IMR-90 (cell line): ENCODE measurements at regions not wholly inside any gene's neighbourhood (a gene's known extent, or its start where the extent isn't known, plus 50 kb on each side); places are given as distances from the start of the nearest gene placed in this dataset.

ENCODE experiments used
- ATAC-seq: fragments of 200-7000 bp; cut with Tn5 transposase; 2 replicates; pipeline ENCODE4 v1.9.1; 2020; ENCODE audit warnings: low read depth, mild to moderate bottlenecking, moderate library complexity
- BruUV-seq: library from RNA; stranded (reverse); fragments of 400-500 nt; replicated peaks from 2 replicates; lab custom pipeline; 2021; lab: Mats Ljungman, UMichigan
- CTCF ChIA-PET: fragments of 300-600 bp; formaldehyde crosslinking; extraction: SDS; loops from one replicate; lab custom pipeline; 2021; ENCODE audit warnings: antibody characterized with exemption; lab: Yijun Ruan, JAX
- POLR2A ChIA-PET: fragments of 300-600 bp; sonication (Branson Sonifier 250); formaldehyde crosslinking; loops from one replicate; lab custom pipeline; 2022; ENCODE audit warnings: antibody characterized with exemption; ENCODE audit not compliant: unreplicated experiment; lab: Charles Lee
- DNase-seq: peaks from one replicate; pipeline ENCODE4 v3.0.0; 2013
- H2AFZ ChIP-seq: replicated peaks from 2 replicates; pipeline ENCODE3; 2013; ENCODE audit warnings: low read length, mild to moderate bottlenecking; ENCODE audit not compliant: poor library complexity
- H2AK5ac ChIP-seq: 2 replicates; pipeline ENCODE4 v1.6.1; 2013; ENCODE audit warnings: low read depth, low read length, inconsistent platforms
- H2AK9ac ChIP-seq: replicated peaks from 2 replicates; pipeline ENCODE3; 2013; ENCODE audit warnings: mild to moderate bottlenecking, low read depth, low read length, moderate library complexity; ENCODE audit not compliant: poor library complexity
- H2BK120ac ChIP-seq: 2 replicates; pipeline ENCODE4 v1.6.1; 2013; ENCODE audit warnings: low read depth, low read length, inconsistent platforms
- H2BK15ac ChIP-seq: 3 replicates; pipeline ENCODE4 v1.6.1; 2013; ENCODE audit warnings: low read depth, low read length, inconsistent platforms
- H2BK20ac ChIP-seq: 2 replicates; pipeline ENCODE4 v1.6.1; 2013; ENCODE audit warnings: low read depth, mild to moderate bottlenecking, inconsistent platforms, low read length, moderate library complexity
- H2BK5ac ChIP-seq: 2 replicates; pipeline ENCODE4 v1.6.1; 2013; ENCODE audit warnings: mild to moderate bottlenecking, low read depth, low read length, inconsistent platforms; ENCODE audit not compliant: poor library complexity, severe bottlenecking
- H3K14ac ChIP-seq: replicated peaks from 2 replicates; pipeline ENCODE4 v1.6.1; 2013; ENCODE audit warnings: low read depth, low read length, inconsistent platforms
- H3K18ac ChIP-seq: 2 replicates; pipeline ENCODE4 v1.6.1; 2013; ENCODE audit warnings: low read depth, low read length, control low read depth
- H3K23ac ChIP-seq: 2 replicates; pipeline ENCODE4 v1.6.1; 2013; ENCODE audit warnings: low read depth, low read length, inconsistent platforms
- H3K27ac ChIP-seq: 2 replicates; pipeline ENCODE4 v1.5.1; 2013; ENCODE audit warnings: mild to moderate bottlenecking, control low read depth, low read length; ENCODE audit not compliant: insufficient read depth
- H3K27me3 ChIP-seq: 2 replicates; pipeline ENCODE4 v1.6.1; 2013; ENCODE audit warnings: low read length; ENCODE audit not compliant: control insufficient read depth, insufficient read depth
- H3K36me3 ChIP-seq: 2 replicates; pipeline ENCODE4 v1.6.1; 2013; ENCODE audit warnings: low read length, mixed read lengths; ENCODE audit not compliant: control insufficient read depth, insufficient read depth
- H3K4ac ChIP-seq: 2 replicates; pipeline ENCODE4 v1.6.1; 2013; ENCODE audit warnings: low read depth, low read length, inconsistent platforms
- H3K4me1 ChIP-seq: 2 replicates; pipeline ENCODE4 v1.6.1; 2013; ENCODE audit warnings: low read length, mixed read lengths; ENCODE audit not compliant: control insufficient read depth, insufficient read depth
- H3K4me2 ChIP-seq: 2 replicates; pipeline ENCODE4 v1.6.1; 2013; ENCODE audit warnings: low read depth, mild to moderate bottlenecking, control low read depth, low read length, moderate library complexity
- H3K4me3 ChIP-seq: 2 replicates; pipeline ENCODE4 v1.5.1; 2013; ENCODE audit warnings: low read depth, mild to moderate bottlenecking, control low read depth, low read length, moderate library complexity; ENCODE audit not compliant: insufficient read depth
- H3K56ac ChIP-seq: 2 replicates; pipeline ENCODE4 v1.6.1; 2013; ENCODE audit warnings: low read length, inconsistent platforms; ENCODE audit not compliant: insufficient read depth; ENCODE audit errors: extremely low read depth
- H3K79me1 ChIP-seq, 2 experiments: 2 replicates each; pipeline ENCODE4 v1.6.1; 2013; ENCODE audit warnings: low read length in 2 of 2, inconsistent platforms in 1 of 2, low read depth in 1 of 2
- H3K9ac ChIP-seq: 2 replicates; pipeline ENCODE4 v1.6.1; 2013; ENCODE audit warnings: low read depth, low read length, control low read depth
- H3K9me1 ChIP-seq: 2 replicates; pipeline ENCODE4 v1.6.1; 2013; ENCODE audit warnings: low read length, inconsistent platforms; ENCODE audit not compliant: insufficient read depth
- H3K9me3 ChIP-seq: 2 replicates; pipeline ENCODE4 v1.6.1; 2013; ENCODE audit warnings: low read length; ENCODE audit not compliant: control insufficient read depth, insufficient read depth
- H4K20me1 ChIP-seq: 2 replicates; pipeline ENCODE4 v1.6.1; 2013; ENCODE audit warnings: low read length, inconsistent platforms; ENCODE audit not compliant: insufficient read depth
- H4K5ac ChIP-seq: 2 replicates; pipeline ENCODE4 v1.6.1; 2013; ENCODE audit warnings: mild to moderate bottlenecking, low read depth, low read length, control low read depth
- H4K8ac ChIP-seq, 2 experiments: 2 replicates each; pipeline ENCODE4 v1.6.1; 2013; ENCODE audit warnings: low read depth in 2 of 2, low read length in 2 of 2, control low read depth in 1 of 2, inconsistent platforms in 1 of 2
- H4K91ac ChIP-seq: 2 replicates; pipeline ENCODE4 v1.6.1; 2013; ENCODE audit warnings: low read depth, low read length, inconsistent platforms; ENCODE audit not compliant: insufficient read depth
- CEBPB ChIP-seq: IDR thresholded peaks from 2 replicates; pipeline ENCODE4 v1.6.1; 2012; ENCODE audit warnings: low read depth, low read length, improper control_type of control experiment
- ELK1 ChIP-seq: fragments of 150-350 bp; IDR thresholded peaks from 2 replicates; pipeline ENCODE4 v1.6.1; 2016; ENCODE audit warnings: low read depth, mild to moderate bottlenecking, low read length, moderate library complexity, borderline replicate concordance
- MAFK ChIP-seq: IDR thresholded peaks from 2 replicates; pipeline ENCODE4 v1.6.1; 2012; ENCODE audit warnings: low read depth, low read length, improper control_type of control experiment
- MXI1 ChIP-seq: IDR thresholded peaks from 2 replicates; pipeline ENCODE4 v1.6.1; 2012; ENCODE audit warnings: low read depth, mild to moderate bottlenecking, low read length, moderate library complexity, borderline replicate concordance
- POLR2A ChIP-seq: IDR thresholded peaks from 2 replicates; pipeline ENCODE4 v1.6.1; 2012; ENCODE audit warnings: mild to moderate bottlenecking, low read depth, low read length
- RAD21 ChIP-seq: IDR thresholded peaks from 2 replicates; pipeline ENCODE4 v1.6.1; 2012; ENCODE audit warnings: low read length, improper control_type of control experiment
- RCOR1 ChIP-seq: IDR thresholded peaks from 2 replicates; pipeline ENCODE4 v1.6.1; 2012; ENCODE audit warnings: mild to moderate bottlenecking, low read length, improper control_type of control experiment; ENCODE audit not compliant: insufficient replicate concordance
- RFX5 ChIP-seq: IDR thresholded peaks from 2 replicates; pipeline ENCODE4 v1.8.0; 2012; ENCODE audit warnings: low read depth, mild to moderate bottlenecking, low read length, moderate library complexity
- SMC3 ChIP-seq: fragments of 150-350 bp; IDR thresholded peaks from 2 replicates; pipeline ENCODE4 v1.6.1; 2016; ENCODE audit warnings: low read depth, mild to moderate bottlenecking, antibody characterized with exemption, low read length, moderate library complexity
- USF2 ChIP-seq: fragments of 150-350 bp; IDR thresholded peaks from 2 replicates; pipeline ENCODE4 v1.6.1; 2017; ENCODE audit warnings: mild to moderate bottlenecking, antibody characterized with exemption, low read length, low read depth
- WGBS, 2 experiments: methylation state at CpG; one replicate each; pipeline versions ENCODE4 v1.1.5 to v1.1.7; 2013; ENCODE audit warnings: missing lambda C conversion rate in 2 of 2; ENCODE audit not compliant: insufficient read length in 1 of 2; ENCODE audit errors: extremely low coverage in 2 of 2; 5-methylcytosine and 5-hydroxymethylcytosine counted together
- dilution Hi-C: fragments of 300-500 bp; cut with HindIII; formaldehyde crosslinking; loops from one replicate; pipeline ENCODE4 v1.14.3; 2018; ENCODE audit warnings: low sequenced_read_pairs; ENCODE audit not compliant: unreplicated experiment
- in situ Hi-C: fragments of 300-500 bp; cut with MboI; formaldehyde crosslinking; loops from 3 replicates; pipeline ENCODE4 v1.14.3; 2019; ENCODE audit warnings: low sequenced_read_pairs, inconsistent platforms, mixed read lengths
- intact Hi-C: fragments of 100-400 bp; cut with micrococcal nuclease; formaldehyde crosslinking; loops from 2 replicates; pipeline ENCODE4 v1.10.0; 2022
- TF ChIP-seq, protein P1 (sequence below): conservative IDR thresholded peaks from 2 replicates; pipeline ENCODE4 v1.5.1; 2012; ENCODE audit warnings: mild to moderate bottlenecking, low read depth, low read length, improper control_type of control experiment

- H2AK5ac ChIP-seq, result no peak overlapping the region
- H3K9me3 ChIP-seq, result no peaks in the 10 kb centered on the region
- H3K79me1 ChIP-seq, result no peaks in the 10 kb centered on the region
- H3K4ac ChIP-seq, result no peak overlapping the region
- no peak overlapping the region for H3K14ac ChIP-seq
- H3K4me2 ChIP-seq, result no peak overlapping the region
- H3K18ac ChIP-seq, result no peak overlapping the region
- no peak overlapping the region for H2BK15ac ChIP-seq
- intact Hi-C loops, result no loop called here
- TF ChIP-seq RAD21 (no peak), RCOR1 (no peak), POLR2A (no peak), RFX5 (no peak), ELK1 (no peak), USF2 (no peak), MAFK (no peak), CEBPB (no peak), SMC3 (no peak), MXI1 (no peak)
- TF ChIP-seq, protein P1, sequence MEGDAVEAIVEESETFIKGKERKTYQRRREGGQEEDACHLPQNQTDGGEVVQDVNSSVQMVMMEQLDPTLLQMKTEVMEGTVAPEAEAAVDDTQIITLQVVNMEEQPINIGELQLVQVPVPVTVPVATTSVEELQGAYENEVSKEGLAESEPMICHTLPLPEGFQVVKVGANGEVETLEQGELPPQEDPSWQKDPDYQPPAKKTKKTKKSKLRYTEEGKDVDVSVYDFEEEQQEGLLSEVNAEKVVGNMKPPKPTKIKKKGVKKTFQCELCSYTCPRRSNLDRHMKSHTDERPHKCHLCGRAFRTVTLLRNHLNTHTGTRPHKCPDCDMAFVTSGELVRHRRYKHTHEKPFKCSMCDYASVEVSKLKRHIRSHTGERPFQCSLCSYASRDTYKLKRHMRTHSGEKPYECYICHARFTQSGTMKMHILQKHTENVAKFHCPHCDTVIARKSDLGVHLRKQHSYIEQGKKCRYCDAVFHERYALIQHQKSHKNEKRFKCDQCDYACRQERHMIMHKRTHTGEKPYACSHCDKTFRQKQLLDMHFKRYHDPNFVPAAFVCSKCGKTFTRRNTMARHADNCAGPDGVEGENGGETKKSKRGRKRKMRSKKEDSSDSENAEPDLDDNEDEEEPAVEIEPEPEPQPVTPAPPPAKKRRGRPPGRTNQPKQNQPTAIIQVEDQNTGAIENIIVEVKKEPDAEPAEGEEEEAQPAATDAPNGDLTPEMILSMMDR, result no peak
- ChIA-PET CTCF (no interaction called here), POLR2A (no interaction called here)
- H3K4me3 ChIP-seq, result no peak overlapping the region
- WGBS, 2 experiments, result 93% methylated on average over 3 of the region's 12 CpGs; no CpG with 5 or more reads in 1 of the 2 experiments
- H3K56ac ChIP-seq, result no peak overlapping the region
- no peak overlapping the region for H4K8ac ChIP-seq
- no peak overlapping the region for H2AK9ac ChIP-seq
- in situ Hi-C loops, result no loop called here
- dilution Hi-C loops, result no loop called here
- H3K36me3 ChIP-seq, result no peaks in the 10 kb centered on the region
- no TSS peak for BruUV-seq
- no peaks in the 10 kb centered on the region for H4K20me1 ChIP-seq
- H2BK20ac ChIP-seq, result no peak overlapping the region
- no peak overlapping the region for H2BK5ac ChIP-seq
- DNase-seq, result no peak
- ATAC-seq, result no peak
- H4K91ac ChIP-seq, result no peak overlapping the region
- H3K9ac ChIP-seq, result no peak overlapping the region
- H2AFZ ChIP-seq, result no peak overlapping the region
- H2BK120ac ChIP-seq, result no peak overlapping the region
- no peaks in the 10 kb centered on the region for H3K9me1 ChIP-seq
- H3K27me3 ChIP-seq, result peaks cover 4% of the 10 kb centered on the region; the same call in 1 of the 2 replicates
- H4K5ac ChIP-seq, result no peak overlapping the region
- no peak overlapping the region for H3K23ac ChIP-seq
- no peak overlapping the region for H3K27ac ChIP-seq
- no peaks in the 10 kb centered on the region for H3K4me1 ChIP-seq
These were observed 418.2 kb upstream of the ZNF717 start for GRCh38 chr3:76203578-76203977.
